Fibroblast of gingiva (primary cell): ENCODE measurements at regions not wholly inside any gene's neighbourhood (a gene's known extent, or its start where the extent isn't known, plus 50 kb on each side); places are given as distances from the start of the nearest gene placed in this dataset.
A peak's percentile ranks its signal among the peaks of the same experiment; 100 is the strongest.

Source experiments
- DNase-seq: peaks from one replicate; pipeline ENCODE4 v3.0.0-alpha.2; 2011; ENCODE audit warnings: low read depth

DNA sequence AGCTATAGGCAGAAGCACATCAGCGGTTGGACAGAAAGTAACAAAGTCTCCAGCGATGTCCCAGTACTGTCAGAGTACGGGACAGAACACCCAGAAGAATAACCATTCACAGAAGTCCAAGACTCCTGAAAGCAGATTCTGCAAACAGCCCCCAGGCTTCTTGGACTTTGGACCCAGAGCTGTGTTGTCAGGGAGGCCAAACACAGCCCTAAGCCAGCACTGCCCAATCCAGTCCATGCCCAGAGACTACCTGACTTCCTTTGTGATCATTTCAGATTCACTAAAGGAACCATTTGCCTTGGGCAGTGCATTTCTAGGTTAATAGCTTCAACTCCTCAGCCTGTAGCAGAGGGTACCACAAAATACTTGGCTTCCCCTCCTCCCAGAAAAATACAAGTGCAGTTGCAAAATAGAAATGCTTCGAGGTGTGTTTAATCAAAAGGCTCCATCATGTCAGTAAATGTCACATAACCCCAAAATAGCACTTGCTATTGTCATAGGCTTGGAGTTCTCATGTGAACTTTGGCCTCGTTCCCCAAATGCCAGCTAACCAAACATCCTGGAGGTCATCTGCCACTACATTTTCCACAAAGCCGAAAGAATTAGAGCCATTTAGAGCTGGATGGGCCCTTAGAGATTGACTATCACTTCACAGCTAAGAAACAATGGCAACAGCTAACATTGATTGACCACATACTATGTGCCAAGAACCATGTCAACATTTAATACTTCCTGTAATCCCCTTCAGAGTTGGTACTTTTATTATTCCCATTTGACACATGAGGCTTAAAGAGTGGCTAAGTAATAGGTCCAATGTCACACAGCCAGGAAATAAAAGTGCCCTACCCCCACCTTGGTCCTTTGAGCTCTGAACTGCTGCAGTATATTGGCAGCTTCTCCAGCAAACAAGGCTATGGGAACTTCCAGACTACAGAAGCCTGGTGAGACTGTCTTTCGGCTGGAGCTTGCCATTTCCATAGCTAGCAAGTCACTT is 329.9 kb downstream of the FOXO1 start:
- no peak for DNase-seq

- DNase-seq = no peak
These were observed 328.8 kb downstream of the FOXO1 start for GRCh38 chr13:40337651-40338050.

- DNase-seq = no peak
These were observed 328.2 kb downstream of the FOXO1 start for GRCh38 chr13:40338217-40338616.

DNA sequence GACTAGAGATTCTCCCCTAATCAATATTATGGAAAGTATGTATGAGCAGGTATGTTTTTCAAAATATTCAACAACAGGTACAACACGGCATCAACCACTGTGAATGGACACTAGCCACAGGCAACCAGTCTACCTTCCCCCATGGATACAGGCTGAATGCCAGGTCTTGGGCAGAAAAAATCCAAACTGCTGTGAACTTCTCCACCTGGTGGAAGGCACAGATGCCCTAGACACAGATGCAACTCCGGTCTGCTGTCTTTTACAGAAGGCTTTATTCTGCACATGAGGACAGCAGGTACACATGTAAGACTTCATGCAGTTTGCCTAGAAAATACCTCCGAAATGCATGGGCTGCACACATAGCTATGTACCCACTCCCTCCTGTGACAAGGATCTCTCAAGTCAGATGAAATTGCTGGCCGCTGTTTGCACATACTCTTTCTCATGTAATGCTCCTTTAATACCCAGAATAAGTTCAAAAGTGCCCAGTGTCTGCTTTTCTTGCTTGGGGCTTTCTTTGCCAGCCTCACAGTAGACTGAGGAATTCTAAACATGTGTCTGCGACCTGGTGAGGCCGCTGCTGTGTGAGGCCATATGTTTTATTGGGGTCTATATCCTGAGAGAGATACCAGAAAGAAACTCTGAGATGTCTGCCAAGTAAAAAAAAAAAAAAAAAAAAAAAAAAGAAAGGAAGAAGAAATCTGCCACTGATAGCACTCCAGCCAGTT is 325.9 kb downstream of the FOXO1 start:
- DNase-seq = no peak

GRCh38 chr13:40341096-40341471 is 325.4 kb downstream of the FOXO1 start:
- no peak for DNase-seq

DNA sequence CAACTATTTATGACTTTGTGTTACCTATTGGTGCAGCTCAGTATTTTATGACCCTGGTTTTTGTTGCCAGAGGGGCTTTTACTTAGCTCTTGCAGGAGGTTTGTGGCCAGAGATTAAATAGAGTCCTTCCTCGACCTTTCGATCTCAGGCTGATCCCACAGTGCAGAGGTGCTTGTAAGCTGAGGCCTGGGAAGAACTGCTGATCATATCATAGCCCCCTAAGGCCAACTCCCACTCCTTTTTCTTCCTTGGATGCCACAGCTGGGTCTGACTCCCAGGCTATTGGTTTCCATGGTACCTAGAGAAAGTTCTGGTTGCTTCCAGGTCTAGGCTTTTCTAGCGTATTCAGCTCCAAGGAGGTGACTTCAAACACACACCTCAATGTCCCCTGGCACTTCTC is 324.9 kb downstream of the FOXO1 start:
- DNase-seq = no peak

DNA sequence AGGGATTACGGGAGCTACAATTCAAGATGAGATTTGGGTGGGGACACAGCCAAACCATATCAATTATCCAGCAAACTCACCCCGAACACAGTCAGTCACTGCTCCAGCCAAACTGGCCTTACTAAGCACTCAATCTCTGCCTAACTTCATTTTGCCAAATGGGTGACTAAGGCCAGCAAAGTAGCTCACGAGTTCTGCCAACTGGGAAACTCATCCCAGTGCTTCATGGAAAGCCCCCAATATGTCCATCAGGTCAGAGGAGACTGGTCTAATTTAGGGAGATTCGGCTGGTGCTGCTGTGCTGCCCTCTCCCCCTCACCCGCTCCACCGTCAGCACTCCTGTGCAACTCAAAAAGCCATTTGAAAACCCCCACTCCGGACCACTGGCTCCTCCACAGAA is 324.0 kb downstream of the FOXO1 start:
- no peak for DNase-seq

- DNase-seq = no peak
These were observed 323.5 kb downstream of the FOXO1 start for GRCh38 chr13:40342901-40343300.

GRCh38 chr13:40343550-40344269 is 322.7 kb downstream of the FOXO1 start:
- DNase-seq = no peak

DNA sequence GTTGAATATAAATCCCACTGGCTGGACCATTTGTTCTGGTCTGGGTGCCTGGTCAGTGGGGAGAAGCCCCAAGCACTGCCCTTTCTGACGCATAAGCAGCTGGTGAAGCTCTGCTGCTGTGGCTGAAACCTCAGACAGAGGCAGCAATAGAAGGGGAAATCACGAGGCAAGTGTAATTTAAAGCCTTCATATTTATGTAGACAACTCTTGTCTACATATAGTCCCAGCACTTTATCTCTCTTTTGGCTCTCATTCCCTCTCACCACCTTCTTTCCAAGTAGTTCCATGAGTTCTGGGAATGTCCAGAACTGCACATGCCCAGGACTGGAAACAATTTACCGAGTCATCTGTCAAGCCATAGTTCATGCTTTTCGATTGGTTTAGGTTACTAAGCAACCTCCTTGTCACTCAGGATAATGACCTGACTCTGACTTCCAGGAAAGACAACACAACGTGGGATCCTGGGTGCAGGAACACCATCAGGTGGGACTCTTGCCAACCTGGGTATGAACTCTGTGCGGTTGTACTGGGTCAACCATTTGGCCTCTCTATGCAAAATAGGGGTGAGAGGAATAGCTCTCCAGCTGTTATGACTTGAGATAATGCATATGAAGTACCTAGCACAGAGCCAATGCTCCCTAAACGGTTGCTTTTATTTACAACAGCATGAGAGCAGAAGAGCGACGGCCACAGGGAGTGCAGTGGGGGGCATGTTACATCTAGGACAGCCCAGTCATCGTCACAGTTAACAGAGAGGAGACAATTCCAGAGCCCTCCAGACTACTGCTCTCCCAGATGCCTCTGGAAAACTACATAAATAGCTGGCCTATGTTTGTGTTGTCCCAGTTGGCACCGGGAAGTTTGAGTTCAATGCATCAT is 321.9 kb downstream of the FOXO1 start:
- DNase-seq = no peak

GRCh38 chr13:40345149-40345514 is 321.3 kb downstream of the FOXO1 start:
- no peak for DNase-seq

GRCh38 chr13:40345654-40346372 is 320.6 kb downstream of the FOXO1 start:
- DNase-seq = no peak

DNA sequence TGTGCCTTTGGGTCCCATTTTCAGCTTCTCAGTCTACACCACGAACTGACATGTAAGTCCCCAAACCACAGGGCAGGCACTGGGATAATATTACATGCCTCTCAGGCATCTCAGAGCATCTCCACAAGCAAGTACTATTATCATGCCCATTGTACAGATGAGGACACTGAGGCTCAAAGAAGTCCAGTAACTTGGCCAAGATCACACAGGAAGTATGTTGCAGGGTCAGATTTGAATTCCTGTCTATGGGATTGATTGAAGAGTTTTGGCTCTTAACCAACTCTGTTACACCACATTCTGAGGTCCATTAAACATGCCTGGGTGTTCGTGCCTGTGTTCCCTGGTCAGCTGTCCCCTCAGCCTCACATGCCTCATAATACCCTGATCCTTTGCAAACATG is 319.8 kb downstream of the FOXO1 start:
- no peak for DNase-seq

DNA sequence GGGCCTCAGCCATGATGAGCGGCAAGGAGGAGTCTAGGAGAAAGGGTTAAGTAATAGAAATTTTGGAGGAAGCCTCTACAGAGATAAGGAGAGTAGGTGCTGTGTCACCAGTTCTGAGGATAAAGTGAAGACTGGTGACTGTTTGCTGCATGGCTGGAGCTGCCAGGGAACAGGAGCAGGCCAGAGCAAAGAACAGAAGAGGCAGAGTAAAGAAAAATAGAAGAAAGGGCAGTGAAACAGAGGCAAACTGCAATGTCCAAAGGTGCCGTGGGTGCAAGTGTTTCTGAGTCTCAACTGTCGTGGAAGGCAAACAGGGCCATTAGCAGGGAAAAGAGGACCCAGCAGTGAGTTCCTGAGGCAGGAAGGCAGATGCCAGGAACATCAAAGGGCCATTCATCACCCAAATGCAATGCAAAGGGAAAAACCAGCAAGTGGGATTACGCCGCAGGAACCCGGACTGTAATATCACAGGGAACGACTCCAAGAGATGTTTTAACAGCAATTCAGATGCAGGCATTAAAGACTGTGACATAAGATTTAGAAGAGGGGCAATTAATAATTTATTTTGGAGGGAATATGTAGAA is 318.3 kb downstream of the FOXO1 start:
- no peak for DNase-seq

DNA sequence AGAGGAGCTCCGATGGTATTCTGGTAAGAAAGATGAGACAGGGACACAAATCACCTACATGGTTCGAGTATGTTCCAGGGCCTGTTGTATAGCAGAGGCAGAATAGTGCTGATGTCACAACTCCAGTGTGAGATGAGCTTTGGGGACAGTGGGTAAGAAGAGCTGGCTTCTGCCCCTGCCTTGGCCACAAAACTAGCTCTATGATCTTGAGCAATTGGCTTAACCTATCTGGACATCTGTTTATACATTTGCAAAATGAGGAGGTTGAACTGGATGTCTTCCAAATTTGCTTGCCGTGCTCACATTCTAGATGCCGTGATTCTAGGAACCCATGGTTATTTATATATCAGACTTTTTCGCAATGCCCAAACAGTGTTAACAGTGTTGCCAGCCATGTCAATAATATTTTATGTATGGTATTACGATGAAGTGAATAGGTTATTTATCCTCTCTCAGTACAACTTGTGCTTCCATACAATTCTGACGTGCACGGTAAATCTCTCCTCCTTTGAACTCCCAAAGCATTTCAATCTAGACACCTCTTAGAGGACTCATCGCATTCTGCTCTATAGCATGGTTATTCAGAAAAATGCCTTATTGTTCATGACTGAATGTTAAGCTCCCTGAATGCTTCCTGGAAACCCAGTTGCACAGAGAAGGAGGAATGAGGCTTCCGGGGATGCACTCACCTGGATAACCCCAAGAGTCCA is 316.0 kb downstream of the FOXO1 start:
- DNase-seq = peak; percentile 89

DNA sequence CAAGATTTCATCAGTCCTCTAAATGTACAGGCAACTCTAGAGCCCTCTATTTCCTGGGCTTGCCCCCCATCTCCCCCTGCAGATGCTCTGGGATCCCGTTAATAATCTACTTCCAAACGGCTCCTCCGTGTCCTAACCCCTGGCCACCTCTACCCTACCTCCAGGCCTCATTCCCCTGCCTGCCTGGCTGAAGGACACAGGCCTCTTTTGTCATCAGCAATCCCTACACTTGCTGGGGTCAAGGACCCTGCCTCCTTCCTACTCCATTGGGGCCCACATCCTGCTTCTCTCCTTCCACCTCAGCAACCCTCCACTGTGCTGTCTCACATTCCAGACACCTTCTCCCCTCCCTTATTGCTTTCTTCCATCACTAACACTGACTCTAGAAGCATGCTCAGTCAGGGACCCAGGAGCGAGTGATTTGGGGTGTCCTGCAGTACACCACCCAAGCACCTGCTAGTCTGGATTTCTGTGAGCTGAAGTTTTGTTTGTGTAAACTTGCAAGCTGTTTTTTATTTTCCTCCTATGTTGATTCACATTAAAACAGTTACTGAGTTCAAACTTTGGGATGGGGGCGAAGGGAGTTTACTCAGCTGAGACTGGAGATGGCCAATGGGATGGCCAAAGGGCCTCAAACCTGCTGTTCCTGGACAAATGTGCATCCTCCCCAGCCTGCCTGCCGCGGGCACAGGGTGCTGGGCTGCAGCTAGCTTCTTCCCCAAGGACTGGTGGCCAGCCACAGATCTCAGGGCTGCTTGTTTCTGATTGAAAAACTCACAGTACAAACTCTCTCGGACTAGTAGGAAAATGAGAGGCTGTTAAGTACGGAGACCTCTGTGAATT is 314.7 kb downstream of the FOXO1 start:
- no peak for DNase-seq

DNA sequence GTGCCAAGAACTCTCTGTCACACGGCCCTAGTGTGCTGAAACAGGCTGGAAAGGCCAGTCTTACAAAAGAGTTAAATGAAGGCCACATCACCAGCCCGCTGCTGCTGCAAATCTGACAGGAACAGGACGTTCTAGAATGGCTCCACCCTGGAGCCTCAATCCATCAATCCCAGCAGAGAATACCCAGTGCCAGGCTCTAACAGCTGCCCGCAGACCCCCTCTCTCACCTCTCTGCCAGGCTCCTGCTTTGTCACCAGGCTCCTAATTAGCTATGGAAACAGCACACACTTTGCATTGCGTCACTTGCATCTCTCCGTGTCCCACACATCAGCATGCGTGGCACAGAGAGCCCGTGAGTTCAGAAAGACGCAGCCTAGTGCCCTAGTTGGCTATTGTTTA is 314.1 kb downstream of the FOXO1 start:
- peak; percentile 71 for DNase-seq

- DNase-seq = no peak
These were observed 313.5 kb downstream of the FOXO1 start for GRCh38 chr13:40352802-40353562.
